Pancreas (tissue), 10 donors: ENCODE measurements at regions not wholly inside any gene's neighbourhood (a gene's known extent, or its start where the extent isn't known, plus 50 kb on each side); places are given as distances from the start of the nearest gene placed in this dataset.

Experiments used
- ATAC-seq, 4 donors: fragments of 200-7000 bp; cut with Tn5 transposase; one replicate each; pipeline versions ENCODE4 v1.8.0 to v1.9.1; 2020; ENCODE audit warnings: mild to moderate bottlenecking in 4 of 4, moderate library complexity in 4 of 4
- DNase-seq, 6 donors: peaks; one replicate each; pipeline ENCODE4 v3.0.0-alpha.2; 2020
- FAIRE-seq: peaks from 2 replicates; lab custom pipeline; 2012; peaks lifted over from hg19 to GRCh38; lab: Jason Lieb, UNC
- H3K27ac ChIP-seq, 4 donors: fragments of 200-600 bp; sonication (generic); 1 replicate in 3 of 4; 2 replicates in 1 of 4; pipeline versions ENCODE4 v1.5.0 to v1.8.0; 2020
- H3K27me3 ChIP-seq, 4 donors: fragments of 200-600 bp; one replicate each; pipeline ENCODE4 v1.8.0; 2021
- H3K36me3 ChIP-seq, 3 donors: fragments of 200-600 bp; sonication (generic) in 1 of 3; one replicate each; pipeline versions ENCODE4 v1.5.0 to v1.8.0; 2020 to 2021
- H3K4me1 ChIP-seq, 3 donors: fragments of 200-600 bp; one replicate each; pipeline ENCODE4 v1.8.0; 2021
- H3K4me3 ChIP-seq, 4 donors: fragments of 200-600 bp; sonication (generic) in 2 of 4; one replicate each; pipeline versions ENCODE4 v1.5.0 to v1.8.0; 2020 to 2021
- H3K9me3 ChIP-seq, 4 donors: fragments of 200-600 bp; one replicate each; pipeline ENCODE4 v1.8.0; 2021
- WGBS, 2 donors: extraction: QIAGEN DNeasy Blood & Tissue Kit; methylation state at CpG; one replicate each; pipeline ENCODE4 v1.1.7; 2013; 5-methylcytosine and 5-hydroxymethylcytosine counted together
- intact Hi-C, 3 donors: fragments of 100-400 bp; cut with DNase I; formaldehyde crosslinking; loops; one replicate each; pipeline versions ENCODE4 v1.11.1 to v1.14.2; 2022
- TF ChIP-seq, protein P1 (sequence below), 4 donors: fragments of 200-600 bp; sonication (generic) in 3 of 4; IDR thresholded peaks; one replicate each; pipeline versions ENCODE4 v1.5.0 to v1.8.0; 2021; ENCODE audit warnings: antibody characterized with exemption in 4 of 4
- donor health status: healthy with polysubstance abuse.
- donor health status: DM: no; HTN: no; CAD: no; lungs with moderate emphysema.
- donor health status: DM: no; HTN: no; CAD: no.
- donor health status: control.
- donor health status: control.
- donor health status: Bipolar disorder and iron deficiency.
- donor health status: DM: yes; HTN: yes; CAD: no.
- donor health status: DM: no; HTN: no; CAD: no.
- donor health status: DM: no; HTN: no; CAD: no.
- donor health status: DM: yes; HTN: yes; CAD: no.

DNA sequence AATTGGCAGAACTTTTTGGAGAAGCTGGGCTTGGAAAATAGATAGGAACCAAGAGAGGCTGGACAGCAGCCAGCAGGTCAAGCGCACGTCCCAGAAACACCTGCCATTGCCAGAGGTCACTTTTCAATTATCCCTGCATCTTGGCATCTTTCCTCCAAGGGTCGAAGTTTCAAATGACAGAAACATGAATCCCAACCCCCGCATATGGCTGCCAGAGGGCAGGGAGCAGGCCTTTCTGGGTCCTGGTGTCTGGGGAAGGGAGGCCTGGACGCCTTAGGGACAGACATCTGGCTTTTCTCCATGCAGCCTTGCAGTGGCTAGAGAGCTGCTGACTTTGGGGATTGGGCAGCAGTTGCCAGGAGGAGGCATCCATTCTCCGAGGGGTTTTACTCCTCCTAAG is 164.5 kb upstream of the TPM1 start:
- intact Hi-C loops, result no loop called here
- TF ChIP-seq, protein P1, sequence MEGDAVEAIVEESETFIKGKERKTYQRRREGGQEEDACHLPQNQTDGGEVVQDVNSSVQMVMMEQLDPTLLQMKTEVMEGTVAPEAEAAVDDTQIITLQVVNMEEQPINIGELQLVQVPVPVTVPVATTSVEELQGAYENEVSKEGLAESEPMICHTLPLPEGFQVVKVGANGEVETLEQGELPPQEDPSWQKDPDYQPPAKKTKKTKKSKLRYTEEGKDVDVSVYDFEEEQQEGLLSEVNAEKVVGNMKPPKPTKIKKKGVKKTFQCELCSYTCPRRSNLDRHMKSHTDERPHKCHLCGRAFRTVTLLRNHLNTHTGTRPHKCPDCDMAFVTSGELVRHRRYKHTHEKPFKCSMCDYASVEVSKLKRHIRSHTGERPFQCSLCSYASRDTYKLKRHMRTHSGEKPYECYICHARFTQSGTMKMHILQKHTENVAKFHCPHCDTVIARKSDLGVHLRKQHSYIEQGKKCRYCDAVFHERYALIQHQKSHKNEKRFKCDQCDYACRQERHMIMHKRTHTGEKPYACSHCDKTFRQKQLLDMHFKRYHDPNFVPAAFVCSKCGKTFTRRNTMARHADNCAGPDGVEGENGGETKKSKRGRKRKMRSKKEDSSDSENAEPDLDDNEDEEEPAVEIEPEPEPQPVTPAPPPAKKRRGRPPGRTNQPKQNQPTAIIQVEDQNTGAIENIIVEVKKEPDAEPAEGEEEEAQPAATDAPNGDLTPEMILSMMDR (IDR thresholded peaks at IDR 0.05), result no peak
- no peaks in the 10 kb centered on the region for H3K9me3 ChIP-seq
- no peaks in the 10 kb centered on the region for H3K27me3 ChIP-seq
- WGBS, 2 donors, result 50 to 51% methylated on average over 6 of the region's 6 CpGs
- no peaks in the 10 kb centered on the region for H3K36me3 ChIP-seq
- DNase-seq (peak in 2 of 6 donors; percentile 31 to 43), ATAC-seq (peak in 2 of 4 donors; percentile 9 to 15), FAIRE-seq (no peak)
- H3K4me3 ChIP-seq, result no peak overlapping the region
- H3K4me1 ChIP-seq, result peaks cover 0 to 3% (median 3%) of the 10 kb centered on the region in 3 donors
- peak overlapping the region in 1 of 4 donors; percentile 59 for H3K27ac ChIP-seq

DNA sequence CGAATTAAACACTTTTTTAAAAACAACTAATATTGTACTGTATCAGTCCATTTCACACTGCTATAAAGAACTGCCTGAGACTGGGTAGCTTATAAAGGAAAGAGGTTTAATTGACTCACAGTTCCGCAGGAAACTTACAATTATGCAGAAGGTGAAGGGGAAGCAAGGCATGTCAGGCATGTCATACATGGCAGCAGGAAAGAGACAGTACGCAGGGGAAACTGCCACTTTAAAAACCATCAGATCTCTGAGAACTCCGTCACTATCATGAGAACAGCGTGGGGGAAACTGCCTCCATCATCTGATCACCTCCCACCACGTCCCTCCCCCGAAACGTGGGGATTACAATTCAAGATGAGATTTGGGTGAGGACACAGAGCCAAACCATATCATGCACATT is 162.8 kb upstream of the TPM1 start:
- WGBS, 2 donors, result 74% methylated on average over 8 of the region's 8 CpGs
- no peak for DNase-seq
- H3K4me1 ChIP-seq, result peaks cover 0 to 3% (median 3%) of the 10 kb centered on the region in 3 donors
- no peak overlapping the region for H3K4me3 ChIP-seq
- intact Hi-C loops, result no loop called here
- no peaks in the 10 kb centered on the region for H3K9me3 ChIP-seq
- no peak for ATAC-seq
- TF ChIP-seq, protein P1 (IDR thresholded peaks at IDR 0.05), result no peak
- H3K27me3 ChIP-seq, result no peaks in the 10 kb centered on the region
- no peaks in the 10 kb centered on the region for H3K36me3 ChIP-seq
- H3K27ac ChIP-seq, result no peak overlapping the region
- FAIRE-seq, result no peak

DNA sequence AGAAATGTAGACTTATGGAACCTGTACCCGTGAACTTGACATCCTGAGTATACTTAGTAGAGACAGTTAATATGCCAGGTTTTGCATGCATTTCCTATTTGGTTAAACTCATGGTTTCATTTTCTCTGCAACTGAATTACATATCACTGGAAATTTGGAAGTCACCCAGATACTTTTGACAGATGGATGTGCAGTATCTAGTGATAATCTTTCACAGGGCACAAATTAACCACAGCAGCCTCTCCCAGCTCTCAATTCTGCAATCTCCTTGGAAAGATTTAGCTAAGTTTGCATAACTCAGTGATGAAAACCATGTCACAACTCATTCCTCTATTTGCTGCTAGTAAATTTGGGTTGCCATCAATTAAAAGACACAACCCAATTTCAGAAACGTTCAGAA is 162.3 kb upstream of the TPM1 start:
- H3K27ac ChIP-seq, result no peak overlapping the region
- ATAC-seq (no peak), DNase-seq (no peak), FAIRE-seq (no peak)
- H3K4me3 ChIP-seq, result no peak overlapping the region
- TF ChIP-seq, protein P1 (IDR thresholded peaks at IDR 0.05), result no peak
- H3K36me3 ChIP-seq, result no peaks in the 10 kb centered on the region
- H3K9me3 ChIP-seq, result no peaks in the 10 kb centered on the region
- intact Hi-C loops, result no loop called here
- no peaks in the 10 kb centered on the region for H3K27me3 ChIP-seq
- peaks cover 0 to 7% (median 3%) of the 10 kb centered on the region in 3 donors for H3K4me1 ChIP-seq
- WGBS, 2 donors, result 32 to 43% methylated on average over 2 of the region's 2 CpGs

DNA sequence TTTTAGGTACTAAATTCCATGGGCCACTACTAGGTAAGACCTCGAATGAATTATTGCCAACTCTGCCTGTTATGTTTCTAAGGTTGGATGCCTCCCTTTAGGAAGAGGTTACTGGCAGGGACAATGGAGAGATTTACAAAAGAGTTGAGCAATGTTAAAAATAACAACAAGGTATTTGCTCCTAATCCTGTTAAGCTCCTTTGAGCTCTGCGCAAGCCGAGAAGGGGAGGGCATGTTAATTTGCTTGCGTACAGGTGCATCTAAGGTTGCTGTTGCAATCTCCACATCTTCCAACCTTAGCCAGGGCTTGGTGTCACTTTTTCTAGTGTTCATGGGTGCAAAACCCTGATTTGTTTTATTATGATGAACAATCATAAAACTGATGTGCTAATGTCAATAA is 161.5 kb upstream of the TPM1 start:
- WGBS, 2 donors, result 83 to 94% methylated on average over 4 of the region's 4 CpGs
- FAIRE-seq (no peak), DNase-seq (no peak), ATAC-seq (no peak)
- TF ChIP-seq, protein P1 (IDR thresholded peaks at IDR 0.05), result no peak
- H3K36me3 ChIP-seq, result no peaks in the 10 kb centered on the region
- H3K27me3 ChIP-seq, result no peaks in the 10 kb centered on the region
- H3K9me3 ChIP-seq, result no peaks in the 10 kb centered on the region
- intact Hi-C loops, result no loop called here
- H3K4me1 ChIP-seq, result peaks cover 0 to 8% (median 3%) of the 10 kb centered on the region in 3 donors
- no peak overlapping the region for H3K27ac ChIP-seq
- no peak overlapping the region for H3K4me3 ChIP-seq

DNA sequence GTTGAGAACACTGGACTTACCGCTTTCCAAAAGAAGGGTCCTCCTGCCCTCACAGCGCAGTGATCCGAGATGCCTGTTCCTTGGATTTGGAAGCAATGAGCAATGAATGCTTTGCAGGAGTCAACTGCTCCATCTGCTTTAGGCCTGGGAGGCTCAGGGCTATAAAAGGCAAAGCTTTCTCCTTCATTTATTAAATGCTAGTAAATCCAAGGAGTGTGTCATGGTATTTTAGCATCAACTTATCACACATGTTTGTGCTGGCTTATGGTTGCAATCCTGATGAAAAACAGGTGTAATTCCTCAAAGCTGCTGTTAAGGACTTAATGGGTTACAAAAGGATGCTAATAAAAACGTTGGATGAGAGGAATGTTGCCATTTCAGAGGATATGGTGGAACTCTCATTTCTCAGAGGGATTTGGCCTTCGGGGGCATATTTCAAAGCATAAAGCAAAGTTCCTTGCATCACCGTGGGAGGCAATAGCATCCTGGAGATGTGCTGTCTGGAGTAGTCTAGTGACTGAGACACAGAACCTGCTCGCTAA is 158.5 kb upstream of the TPM1 start:
- Histone ChIP-seq H3K4me1 (peaks cover 0 to 9% (median 0%) of the 10 kb centered on the region in 3 donors), H3K9me3 (no peaks in the 10 kb centered on the region), H3K4me3 (no peak overlapping the region), H3K27ac (no peak overlapping the region), H3K27me3 (no peaks in the 10 kb centered on the region), H3K36me3 (no peaks in the 10 kb centered on the region)
- no peak for ATAC-seq
- FAIRE-seq, result no peak
- no peak for DNase-seq
- TF ChIP-seq, protein P1 (IDR thresholded peaks at IDR 0.05), result no peak
- WGBS, 2 donors, result 84 to 85% methylated on average over 7 of the region's 7 CpGs
- intact Hi-C loops, result no loop called here
